ENCODE measurements at regions not wholly inside any gene's neighbourhood (a gene's known extent, or its start where the extent isn't known, plus 50 kb on each side); places are given as distances from the start of the nearest gene placed in this dataset.

DNA sequence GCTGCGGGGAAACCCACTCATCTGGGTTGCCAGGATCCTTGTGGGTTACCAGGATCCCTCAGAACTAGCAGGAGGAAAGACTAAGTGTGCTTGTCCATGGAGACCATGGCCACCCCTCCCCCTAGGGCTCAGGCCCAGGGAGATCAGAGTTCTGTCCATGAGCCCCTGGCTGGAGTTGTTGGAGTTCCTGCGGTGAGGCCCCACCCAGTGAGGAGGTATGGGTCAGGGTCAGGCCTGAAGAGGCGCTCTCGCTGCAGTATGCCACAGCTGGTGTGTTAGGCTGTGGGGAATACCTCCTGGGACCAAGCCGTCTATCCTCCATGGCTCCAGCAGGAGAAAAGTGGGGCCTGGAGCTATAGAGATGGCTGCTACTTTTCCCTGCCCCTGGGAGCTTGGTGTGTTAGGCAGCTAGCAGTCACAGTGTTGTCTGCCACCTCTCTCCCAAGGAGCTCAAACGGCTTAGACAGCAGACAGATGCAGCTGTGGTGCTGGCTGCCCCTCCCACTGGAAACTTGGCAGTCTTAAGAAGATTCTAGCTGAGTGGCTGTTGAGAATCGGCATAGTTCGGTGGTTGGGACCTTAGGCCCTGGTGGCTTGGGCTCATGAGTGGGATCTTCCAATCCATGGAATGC lies 240.3 kb upstream of the CELF4 start:
- TF ChIP-seq POLR2A (IDR thresholded peaks at IDR 0.05): no peak
- TF ChIP-seq, protein P1, sequence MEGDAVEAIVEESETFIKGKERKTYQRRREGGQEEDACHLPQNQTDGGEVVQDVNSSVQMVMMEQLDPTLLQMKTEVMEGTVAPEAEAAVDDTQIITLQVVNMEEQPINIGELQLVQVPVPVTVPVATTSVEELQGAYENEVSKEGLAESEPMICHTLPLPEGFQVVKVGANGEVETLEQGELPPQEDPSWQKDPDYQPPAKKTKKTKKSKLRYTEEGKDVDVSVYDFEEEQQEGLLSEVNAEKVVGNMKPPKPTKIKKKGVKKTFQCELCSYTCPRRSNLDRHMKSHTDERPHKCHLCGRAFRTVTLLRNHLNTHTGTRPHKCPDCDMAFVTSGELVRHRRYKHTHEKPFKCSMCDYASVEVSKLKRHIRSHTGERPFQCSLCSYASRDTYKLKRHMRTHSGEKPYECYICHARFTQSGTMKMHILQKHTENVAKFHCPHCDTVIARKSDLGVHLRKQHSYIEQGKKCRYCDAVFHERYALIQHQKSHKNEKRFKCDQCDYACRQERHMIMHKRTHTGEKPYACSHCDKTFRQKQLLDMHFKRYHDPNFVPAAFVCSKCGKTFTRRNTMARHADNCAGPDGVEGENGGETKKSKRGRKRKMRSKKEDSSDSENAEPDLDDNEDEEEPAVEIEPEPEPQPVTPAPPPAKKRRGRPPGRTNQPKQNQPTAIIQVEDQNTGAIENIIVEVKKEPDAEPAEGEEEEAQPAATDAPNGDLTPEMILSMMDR (IDR thresholded peaks at IDR 0.05): no peak
- TF ChIP-seq POLR2AphosphoS5 (IDR thresholded peaks at IDR 0.05): no peak
